ENCODE measurements at regions not wholly inside any gene's neighbourhood (a gene's known extent, or its start where the extent isn't known, plus 50 kb on each side); places are given as distances from the start of the nearest gene placed in this dataset.

DNA sequence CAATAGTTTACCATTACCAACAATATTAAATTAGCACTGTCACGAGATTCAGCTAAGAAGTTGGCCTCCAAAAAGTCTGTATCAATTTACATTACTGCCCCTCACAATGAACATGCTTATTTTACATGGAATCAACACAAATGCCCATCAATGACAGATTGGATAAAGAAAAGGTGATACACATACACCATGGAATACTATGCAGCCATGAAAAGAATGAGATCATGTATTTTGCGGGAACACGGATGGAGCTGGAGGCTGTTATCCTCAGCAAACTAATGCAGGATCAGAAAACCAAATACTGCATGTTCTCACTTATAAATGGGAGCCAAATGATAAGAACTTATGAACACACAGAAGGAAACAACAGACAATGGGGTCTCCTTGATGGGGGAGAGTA is 211.8 kb upstream of the RREB1 start:
- no peak for DNase-seq

GRCh38 chr6:6897140-6897539 is 210.6 kb upstream of the RREB1 start:
- DNase-seq, result no peak

DNA sequence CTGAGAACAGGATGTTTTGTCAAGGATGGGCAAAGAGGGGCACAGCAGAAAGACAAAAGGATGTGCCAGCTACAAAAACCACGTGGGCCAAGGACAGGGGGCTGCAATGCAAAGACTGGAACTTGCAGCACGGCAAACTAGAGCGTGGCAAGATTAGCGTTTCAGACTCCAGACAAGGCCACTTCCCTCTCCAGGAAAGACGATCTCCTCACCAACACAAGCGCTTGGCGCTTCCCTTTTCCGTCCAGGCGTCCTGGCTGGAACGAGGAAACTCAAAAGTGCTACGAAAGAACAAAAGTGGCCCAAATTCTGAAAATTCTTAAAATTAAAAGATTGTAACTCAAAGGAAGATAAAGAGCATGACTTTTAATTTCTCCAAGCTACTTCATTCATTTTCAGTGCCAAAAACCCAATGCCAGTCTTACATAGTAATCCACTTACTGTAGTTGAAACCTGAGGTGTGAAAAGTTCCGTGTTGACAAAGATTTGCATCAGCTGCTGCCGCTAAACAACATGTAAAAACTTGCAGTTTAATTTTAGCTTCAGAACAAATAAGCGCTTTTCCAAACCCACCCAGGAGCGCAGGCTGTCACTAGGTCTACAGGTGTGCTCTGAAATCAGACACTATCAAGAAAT is 207.1 kb upstream of the RREB1 start:
- no peak for DNase-seq

- DNase-seq, result peak; percentile 6
These were observed 206.5 kb upstream of the RREB1 start for GRCh38 chr6:6901205-6901719.

DNA sequence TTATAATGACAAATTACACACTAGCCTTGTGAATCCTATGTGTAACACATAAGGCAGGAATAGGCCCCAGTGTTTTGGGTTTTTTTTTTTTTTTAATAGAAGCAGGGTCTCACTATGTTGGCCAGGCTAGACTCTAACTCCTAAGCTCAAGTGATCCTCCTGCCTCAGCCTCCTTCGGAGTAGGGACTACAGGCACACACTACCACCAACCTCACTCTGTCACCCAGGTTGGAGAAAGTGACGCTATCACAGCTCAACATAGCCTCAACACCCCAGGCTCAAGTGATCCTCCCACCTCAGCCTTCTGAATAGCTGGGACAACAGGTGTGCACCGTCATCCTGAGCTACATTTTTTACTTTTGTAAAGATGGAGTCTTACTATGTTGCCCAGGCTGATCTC is 205.8 kb upstream of the RREB1 start:
- no peak for DNase-seq

GRCh38 chr6:6905961-6906518 is 201.7 kb upstream of the RREB1 start:
- peak; percentile 59 for DNase-seq

DNA sequence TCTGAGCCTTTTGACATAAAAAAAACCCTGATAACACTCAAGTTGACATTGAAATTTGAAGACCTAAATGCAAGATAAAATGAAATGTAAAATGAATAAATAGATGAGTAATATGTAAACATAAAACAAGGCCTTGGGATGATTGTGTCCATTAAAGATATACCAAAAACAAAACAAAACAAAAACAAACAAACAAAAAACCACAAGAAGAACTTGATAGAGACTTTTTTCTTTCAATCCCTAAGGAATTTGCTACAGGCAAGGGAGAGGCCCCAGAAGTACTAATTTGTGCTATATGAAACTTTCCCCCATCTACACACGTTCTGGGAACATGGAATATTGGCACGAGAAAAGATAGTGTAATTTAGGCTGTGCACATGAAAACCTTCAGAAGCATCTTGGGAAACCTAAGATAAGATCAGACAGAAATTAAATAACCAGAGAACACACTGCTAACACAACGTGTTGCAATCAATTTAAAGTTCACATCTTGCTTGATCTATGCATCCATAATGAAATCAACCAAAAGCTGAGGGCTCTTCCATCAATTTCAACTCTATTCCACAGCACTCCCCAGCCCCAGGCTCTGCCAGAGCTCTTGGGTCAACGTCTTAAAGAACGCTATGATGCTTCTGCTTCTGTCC is 201.1 kb upstream of the RREB1 start:
- no peak for DNase-seq

- DNase-seq, result no peak
These were observed 200.5 kb upstream of the RREB1 start for GRCh38 chr6:6907286-6907685.

DNA sequence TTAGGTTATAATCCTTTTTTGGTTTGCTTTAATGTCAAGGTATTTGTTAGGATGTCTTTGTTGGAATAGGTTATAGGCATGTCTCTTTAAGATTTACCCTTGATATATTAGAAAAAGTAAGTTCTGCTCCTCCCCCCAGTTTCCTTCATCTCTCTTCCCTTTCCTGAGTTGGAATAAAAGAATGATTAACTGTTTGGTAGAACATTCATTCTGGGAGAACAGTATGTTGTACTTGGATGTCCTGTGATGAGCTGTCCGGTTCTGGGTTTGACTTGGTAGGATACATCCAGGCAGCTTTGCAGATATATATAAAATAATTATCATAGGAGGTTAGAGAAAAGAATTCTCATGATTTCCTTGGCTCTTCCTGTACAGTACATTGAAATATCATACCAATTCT is 199.6 kb upstream of the RREB1 start:
- DNase-seq, result no peak

- DNase-seq, result no peak
These were observed 198.7 kb upstream of the RREB1 start for GRCh38 chr6:6909111-6909510.

- no peak for DNase-seq
These were observed 196.9 kb upstream of the RREB1 start for GRCh38 chr6:6910734-6911295.

DNA sequence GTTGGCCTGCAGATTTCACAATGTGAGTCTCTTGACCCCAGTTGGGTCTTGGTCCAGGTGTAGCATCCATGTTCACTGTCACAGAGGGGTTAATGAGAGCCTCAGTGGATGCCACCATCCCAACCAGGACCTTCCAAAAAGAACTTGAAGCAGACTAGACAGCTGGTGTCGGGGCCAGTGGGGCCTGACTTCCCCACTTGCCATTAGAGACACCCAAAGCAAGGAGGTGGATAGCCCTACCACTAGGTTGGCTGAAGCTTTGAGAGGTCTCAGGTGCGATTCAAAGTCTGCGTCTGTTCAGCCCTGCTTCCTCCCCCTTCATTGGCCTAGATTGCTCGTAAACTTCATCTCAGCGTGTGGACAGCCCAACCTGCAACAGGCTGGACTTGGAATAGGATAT is 196.4 kb upstream of the RREB1 start:
- DNase-seq, result no peak

DNA sequence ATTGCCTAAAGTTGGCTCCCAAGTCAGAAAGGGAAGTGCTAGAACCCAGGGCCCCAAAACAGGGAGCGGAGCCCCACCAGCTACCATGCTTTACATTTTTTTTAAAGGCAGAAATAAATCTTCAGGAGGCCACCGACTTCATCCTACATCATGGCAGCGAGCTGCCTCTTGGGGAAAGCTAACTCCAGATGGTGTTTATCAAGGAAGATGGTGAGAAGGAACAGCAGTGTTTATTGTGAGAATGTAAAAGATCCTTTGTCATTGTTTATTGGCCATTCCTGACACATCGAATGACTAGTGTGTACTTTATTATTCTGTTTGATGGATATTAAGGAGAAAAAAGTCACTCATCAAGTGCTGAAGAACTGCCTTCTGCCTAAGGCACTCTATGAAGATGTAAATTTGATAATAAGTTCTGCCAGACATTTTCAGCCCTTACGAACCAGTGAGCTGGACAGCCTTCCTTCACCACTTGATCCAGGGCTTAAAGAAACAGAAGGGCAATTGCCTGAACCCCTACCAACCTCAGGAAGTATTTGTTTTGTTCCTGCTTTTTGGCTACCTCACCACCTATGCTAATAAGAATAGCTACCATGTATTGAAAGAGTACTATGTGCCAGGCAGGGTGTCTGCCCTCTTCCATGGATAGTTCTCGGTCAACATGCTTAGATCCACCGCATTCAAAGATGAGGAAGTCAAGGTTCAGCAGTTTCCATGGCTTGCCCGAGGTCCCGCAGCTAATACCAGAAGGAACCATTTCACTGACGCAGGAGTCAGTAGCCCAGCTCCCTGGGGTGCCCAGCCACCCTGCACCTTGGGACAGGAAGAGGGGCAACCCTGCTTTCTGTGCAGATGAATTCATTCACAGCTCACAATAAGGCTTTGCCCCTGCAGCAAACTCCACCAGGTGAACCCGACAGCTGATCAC is 194.7 kb upstream of the RREB1 start:
- DNase-seq, result no peak

GRCh38 chr6:6915219-6915618 is 192.5 kb upstream of the RREB1 start:
- no peak for DNase-seq

- no peak for DNase-seq
These were observed 191.8 kb upstream of the RREB1 start for GRCh38 chr6:6915813-6916547.

GRCh38 chr6:6916598-6916997 is 191.2 kb upstream of the RREB1 start:
- no peak for DNase-seq

GRCh38 chr6:6918216-6918983 is 189.4 kb upstream of the RREB1 start:
- DNase-seq, result no peak

GRCh38 chr6:6919173-6919572 is 188.6 kb upstream of the RREB1 start:
- no peak for DNase-seq

DNA sequence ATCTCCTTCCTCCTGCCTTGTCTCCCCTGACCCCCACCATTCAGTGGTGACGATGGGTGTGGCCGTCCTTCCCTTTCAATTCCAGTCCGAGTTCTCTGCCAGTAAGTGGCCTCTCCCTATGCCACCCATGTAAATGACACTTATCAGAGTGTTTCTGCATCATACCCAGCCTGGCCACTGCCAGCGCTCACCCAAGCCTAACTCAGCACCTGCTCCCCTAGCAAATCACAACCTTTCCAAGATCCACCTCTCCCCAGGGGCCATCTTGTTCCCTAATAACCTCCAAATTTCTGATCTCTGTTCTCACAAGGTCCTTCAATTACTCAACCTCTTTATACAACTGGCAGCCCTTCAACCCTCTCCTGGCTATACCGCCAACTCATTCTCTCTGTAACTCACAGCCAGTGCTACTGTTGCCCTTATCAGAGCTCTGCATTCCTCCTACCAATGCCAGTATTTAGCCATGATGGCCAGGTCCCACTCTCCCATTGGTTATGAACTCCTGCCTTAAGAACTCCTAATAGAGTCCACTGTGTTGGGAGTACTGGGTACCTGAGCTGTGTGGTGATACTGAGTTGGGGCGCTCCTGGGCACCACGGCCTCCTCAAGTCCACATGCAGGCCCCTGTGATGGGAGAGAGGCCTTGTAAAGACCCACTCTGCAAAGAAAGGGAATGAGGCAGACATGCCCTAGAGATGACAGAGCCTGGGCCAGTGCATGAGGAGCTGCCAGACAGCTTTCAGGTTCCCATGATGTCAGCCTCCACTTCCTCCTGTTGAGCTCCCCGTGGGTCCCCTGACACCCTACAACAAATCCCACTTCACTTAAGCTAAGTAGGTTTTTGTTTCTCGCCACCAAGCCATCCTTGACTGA is 187.4 kb upstream of the RREB1 start:
- no peak for DNase-seq

DNA sequence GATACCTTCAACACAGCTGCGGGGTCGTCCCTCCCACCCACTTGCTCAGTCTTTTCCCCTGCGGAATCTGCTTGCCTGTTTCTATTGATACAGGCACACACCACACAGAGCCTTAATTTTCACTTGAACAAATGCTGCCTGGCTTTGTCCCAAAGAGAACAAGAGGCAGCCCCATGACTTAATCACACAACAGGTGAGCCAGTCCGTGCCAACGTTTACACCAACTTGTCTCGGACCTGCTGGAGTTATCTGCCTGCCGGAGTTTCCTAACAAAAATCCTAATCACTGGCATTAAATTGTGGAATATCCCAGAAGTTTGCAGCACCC is 186.8 kb upstream of the RREB1 start:
- DNase-seq, result no peak

GRCh38 chr6:6922166-6922565 is 185.6 kb upstream of the RREB1 start:
- DNase-seq, result no peak

All from NCI-H146 (cell line).